ENCODE measurements at regions not wholly inside any gene's neighbourhood (a gene's known extent, or its start where the extent isn't known, plus 50 kb on each side); places are given as distances from the start of the nearest gene placed in this dataset.
"Not testable (repeated sequence)": the region's sequence is repeated elsewhere in the genome, so short reads cannot be mapped to it uniquely, and the experiment has no call there.

DNA sequence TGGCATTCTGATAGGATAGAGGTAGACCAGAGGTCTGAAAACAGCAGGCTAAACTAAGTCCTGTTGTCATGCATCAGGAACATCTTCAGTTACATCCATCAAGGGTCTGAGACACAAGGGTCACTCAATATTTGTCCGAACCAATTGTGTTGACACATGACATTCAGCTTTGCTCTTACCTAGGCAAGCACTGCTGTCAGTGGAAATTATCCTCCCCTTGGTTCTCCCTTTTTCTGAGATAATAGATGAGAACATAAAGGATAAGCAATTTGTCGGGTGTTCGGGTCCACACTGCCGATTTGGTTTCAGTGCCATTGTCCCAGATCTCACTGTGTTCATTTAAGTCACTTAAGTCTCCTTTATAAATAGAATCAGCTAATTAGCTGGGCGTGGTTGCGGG, 148.3 kb upstream of the MSX2 start:
- no peak for ATAC-seq (ENCODE audit: low FRiP score)
- DNase-seq (ENCODE audit: low spot score), result no peak
- TF ChIP-seq, protein P1, sequence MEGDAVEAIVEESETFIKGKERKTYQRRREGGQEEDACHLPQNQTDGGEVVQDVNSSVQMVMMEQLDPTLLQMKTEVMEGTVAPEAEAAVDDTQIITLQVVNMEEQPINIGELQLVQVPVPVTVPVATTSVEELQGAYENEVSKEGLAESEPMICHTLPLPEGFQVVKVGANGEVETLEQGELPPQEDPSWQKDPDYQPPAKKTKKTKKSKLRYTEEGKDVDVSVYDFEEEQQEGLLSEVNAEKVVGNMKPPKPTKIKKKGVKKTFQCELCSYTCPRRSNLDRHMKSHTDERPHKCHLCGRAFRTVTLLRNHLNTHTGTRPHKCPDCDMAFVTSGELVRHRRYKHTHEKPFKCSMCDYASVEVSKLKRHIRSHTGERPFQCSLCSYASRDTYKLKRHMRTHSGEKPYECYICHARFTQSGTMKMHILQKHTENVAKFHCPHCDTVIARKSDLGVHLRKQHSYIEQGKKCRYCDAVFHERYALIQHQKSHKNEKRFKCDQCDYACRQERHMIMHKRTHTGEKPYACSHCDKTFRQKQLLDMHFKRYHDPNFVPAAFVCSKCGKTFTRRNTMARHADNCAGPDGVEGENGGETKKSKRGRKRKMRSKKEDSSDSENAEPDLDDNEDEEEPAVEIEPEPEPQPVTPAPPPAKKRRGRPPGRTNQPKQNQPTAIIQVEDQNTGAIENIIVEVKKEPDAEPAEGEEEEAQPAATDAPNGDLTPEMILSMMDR (IDR thresholded peaks at IDR 0.05), result no peak

DNA sequence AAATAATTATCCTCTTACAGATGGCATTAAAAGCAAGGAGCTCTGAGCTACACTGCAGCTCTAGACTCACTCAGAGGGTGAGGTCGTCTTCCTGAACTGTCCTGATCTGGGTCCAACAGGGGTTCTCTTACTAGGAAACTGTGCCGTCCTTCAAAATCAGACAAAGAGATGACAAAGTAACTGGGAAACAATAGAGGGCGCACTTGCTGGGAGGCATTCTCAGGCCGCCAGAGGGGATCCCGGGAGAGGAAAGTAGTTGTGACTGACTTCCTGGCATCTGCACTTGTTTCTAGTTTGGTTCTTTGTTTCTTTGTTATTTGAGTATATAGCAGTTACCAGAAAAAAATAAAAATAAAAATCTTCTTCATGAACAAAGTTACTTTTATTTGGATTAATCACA, 142.9 kb upstream of the MSX2 start:
- TF ChIP-seq, protein P1 (IDR thresholded peaks at IDR 0.05), result no peak
- no peak for ATAC-seq (ENCODE audit: low FRiP score)
- no peak for DNase-seq (ENCODE audit: low spot score)

DNA sequence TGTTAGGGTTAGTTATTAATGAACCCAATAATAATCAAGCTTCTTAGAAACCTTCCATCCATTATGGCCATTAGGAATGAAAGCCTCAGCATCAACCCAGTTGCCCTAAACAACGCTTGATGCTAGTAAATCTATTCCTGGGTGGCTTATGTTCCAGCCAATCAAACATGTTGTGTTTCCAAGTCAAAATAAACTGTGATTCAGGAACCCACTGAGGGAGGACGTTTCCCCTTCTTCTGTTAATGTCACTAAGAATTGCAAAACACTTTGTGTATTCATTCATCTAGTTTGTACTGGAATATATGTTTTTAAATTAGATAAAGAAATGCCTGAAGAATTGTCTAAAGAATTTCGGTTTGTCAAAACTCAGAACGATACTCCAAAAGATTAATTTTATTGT, 142.5 kb upstream of the MSX2 start:
- TF ChIP-seq, protein P1 (IDR thresholded peaks at IDR 0.05), result no peak
- DNase-seq (ENCODE audit: low spot score) (no peak), ATAC-seq (ENCODE audit: low FRiP score) (no peak)

DNA sequence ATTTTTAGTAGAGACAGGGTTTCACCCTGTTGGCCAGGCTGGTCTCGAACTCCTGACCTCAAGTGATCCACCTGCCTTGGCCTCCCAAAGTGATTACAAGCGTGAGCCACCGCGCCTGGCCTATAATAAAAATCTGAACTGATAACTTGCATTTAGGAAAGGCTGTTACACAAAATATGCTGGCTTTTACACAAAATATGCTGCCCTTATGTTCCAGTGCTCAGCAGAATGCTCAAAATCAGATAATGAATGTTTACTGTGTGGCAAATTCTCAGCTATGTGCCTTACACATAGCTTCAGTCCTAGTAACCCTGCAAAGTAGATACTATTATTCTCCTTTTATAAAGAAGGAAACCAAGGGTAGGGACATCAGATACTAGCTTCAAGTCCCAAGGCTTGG, 141.3 kb upstream of the MSX2 start:
- TF ChIP-seq, protein P1 (IDR thresholded peaks at IDR 0.05), result no peak
- DNase-seq (ENCODE audit: low spot score), result no peak
- no peak for ATAC-seq (ENCODE audit: low FRiP score)

DNA sequence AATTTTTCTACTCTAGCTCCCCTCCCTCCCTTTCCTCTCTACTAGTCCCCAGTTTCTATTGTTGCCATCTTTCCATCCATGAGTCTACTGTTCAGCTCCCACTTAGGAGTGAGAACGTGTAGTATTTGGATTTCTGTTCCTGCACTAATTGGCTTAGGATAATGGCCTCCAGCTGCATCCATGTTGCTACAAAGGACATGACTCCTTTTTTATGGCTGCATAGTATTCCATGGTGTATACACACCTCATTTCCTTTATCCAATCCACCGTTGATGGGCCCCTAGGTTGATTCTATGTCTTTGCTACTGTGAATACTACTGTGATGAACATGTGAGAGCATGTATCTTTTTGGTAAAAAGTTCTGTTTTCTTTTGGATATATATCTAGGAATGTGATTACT, 138.9 kb upstream of the MSX2 start:
- ATAC-seq (ENCODE audit: low FRiP score) (no peak), DNase-seq (ENCODE audit: low spot score) (no peak)
- TF ChIP-seq, protein P1 (IDR thresholded peaks at IDR 0.05), result no peak

DNA sequence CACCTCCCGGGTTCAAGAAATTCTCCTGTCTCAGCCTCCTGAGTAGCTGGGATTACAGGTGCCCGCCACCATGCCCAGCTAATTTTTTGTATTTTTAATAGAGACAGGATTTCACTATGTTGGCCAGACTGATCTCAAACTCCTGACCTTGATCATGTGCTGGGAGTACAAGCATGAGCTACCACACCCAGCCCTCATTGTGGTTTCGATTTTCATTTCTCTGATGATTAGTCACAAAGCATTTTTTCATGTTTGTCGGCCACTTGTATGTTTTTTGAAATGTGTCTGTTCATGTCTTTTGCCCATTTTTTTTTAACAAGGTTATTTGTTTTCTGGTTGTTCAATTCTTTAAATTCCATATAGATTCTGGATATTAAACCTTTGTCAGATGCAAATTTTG, 138.2 kb upstream of the MSX2 start:
- ATAC-seq (ENCODE audit: low FRiP score); DNase-seq (ENCODE audit: low spot score): not testable (repeated sequence)

DNA sequence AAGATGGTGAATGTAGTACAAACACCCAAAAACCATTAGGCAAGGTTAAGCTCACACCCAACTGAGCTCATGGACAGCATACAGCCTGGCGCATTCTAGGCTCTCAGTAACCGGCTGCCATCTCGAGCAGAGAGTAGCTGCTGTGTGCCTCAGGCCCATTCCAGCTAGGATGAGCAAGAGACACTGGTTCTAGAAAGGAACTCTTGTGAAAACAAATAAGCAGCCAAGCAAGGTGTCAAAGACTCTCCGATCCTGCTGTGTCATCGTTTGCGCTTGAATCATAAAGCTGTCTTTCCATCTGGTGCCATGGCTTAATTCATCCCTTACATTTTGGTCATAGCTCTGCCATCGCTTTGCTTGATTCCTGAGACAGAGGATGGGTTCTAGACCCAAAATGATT, 135.4 kb upstream of the MSX2 start:
- TF ChIP-seq, protein P1 (IDR thresholded peaks at IDR 0.05), result no peak
- ATAC-seq (ENCODE audit: low FRiP score), result no peak
- no peak for DNase-seq (ENCODE audit: low spot score)

DNA sequence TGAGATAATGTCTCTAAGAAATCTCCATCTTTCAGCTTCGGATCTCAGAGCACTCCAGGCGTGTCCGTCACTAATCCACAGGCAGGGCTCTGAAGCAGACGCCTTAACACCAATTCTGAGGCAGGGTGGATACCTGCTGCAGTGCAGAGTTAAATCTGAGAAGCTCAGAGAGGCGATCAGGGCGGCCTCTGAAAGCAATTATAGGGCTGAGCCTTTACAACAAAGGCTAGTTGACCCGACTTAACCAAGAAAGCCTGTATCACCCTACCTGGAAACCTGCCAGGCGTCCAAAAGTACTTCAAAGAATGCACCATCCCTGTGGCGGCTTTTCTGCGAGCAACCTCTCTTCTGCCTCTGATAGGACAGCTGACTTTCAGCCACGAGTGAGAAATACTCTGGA, 134.8 kb upstream of the MSX2 start:
- DNase-seq (ENCODE audit: low spot score) (no peak), ATAC-seq (ENCODE audit: low FRiP score) (no peak)
- TF ChIP-seq, protein P1 (IDR thresholded peaks at IDR 0.05), result no peak
